Transverse colon (tissue), 4 donors: ENCODE measurements at regions not wholly inside any gene's neighbourhood (a gene's known extent, or its start where the extent isn't known, plus 50 kb on each side); places are given as distances from the start of the nearest gene placed in this dataset.

ENCODE experiments used
- DNase-seq: peaks from one replicate; pipeline ENCODE4 v3.0.0-alpha.2; 2019
- H3K27ac ChIP-seq, 4 donors: fragments of 200-600 bp; sonication (generic); 2 replicates each; pipeline ENCODE4 v1.5.1; 2016 to 2018; ENCODE audit warnings: inconsistent platforms in 4 of 4
- H3K27me3 ChIP-seq: fragments of 200-600 bp; sonication (generic); 2 replicates; pipeline ENCODE4 v1.5.1; 2017; ENCODE audit warnings: inconsistent platforms
- H3K36me3 ChIP-seq, 4 donors: fragments of 200-600 bp; sonication (generic); 2 replicates each; pipeline ENCODE4 v1.5.1; 2017 to 2019; ENCODE audit warnings: inconsistent platforms in 4 of 4
- H3K4me1 ChIP-seq, 4 donors: fragments of 200-600 bp; sonication (generic); 2 replicates each; pipeline ENCODE4 v1.5.1; 2017 to 2020; ENCODE audit warnings: inconsistent platforms in 4 of 4
- H3K4me3 ChIP-seq, 4 donors: fragments of 200-600 bp; sonication (generic); 1 replicate in 1 of 4; 2 replicates in 3 of 4; pipeline versions ENCODE4 v1.5.1 to v1.6.1; 2017 to 2019; ENCODE audit warnings: inconsistent platforms in 4 of 4
- H3K9me3 ChIP-seq, 2 donors: fragments of 200-600 bp; sonication (generic); 2 replicates each; pipeline ENCODE4 v1.5.1; 2017 to 2019; ENCODE audit warnings: inconsistent platforms in 2 of 2
- EP300 ChIP-seq: sonication (generic); formaldehyde crosslinking; IDR thresholded peaks from one replicate; pipeline ENCODE4 v1.6.1; 2017; ENCODE audit warnings: antibody characterized with exemption, low read depth
- POLR2A ChIP-seq: fragments of 450-650 bp; IDR thresholded peaks from one replicate; pipeline ENCODE4 v1.6.1; 2016; ENCODE audit warnings: antibody characterized with exemption, mild to moderate bottlenecking, moderate library complexity
- POLR2AphosphoS5 ChIP-seq, 3 donors: sonication (generic); formaldehyde crosslinking; IDR thresholded peaks; one replicate each; pipeline ENCODE4 v1.6.1; 2016; ENCODE audit warnings: antibody characterized with exemption in 3 of 3
- WGBS, 2 donors: methylation state at CpG; one replicate each; pipeline ENCODE4 v1.1.5; 2018; ENCODE audit warnings: low coverage in 1 of 2; 5-methylcytosine and 5-hydroxymethylcytosine counted together
- in situ Hi-C, 4 donors: fragments of 200-750 bp; cut with MboI; loops; one replicate each; pipeline versions ENCODE4 v1.15.0 to v1.15.1; 2017; ENCODE audit warnings: low sequenced_read_pairs in 3 of 4, low pct_ligation_motif_present in 1 of 4, low pct_unique_long_range_greater_than_20kb in 1 of 4
- intact Hi-C: fragments of 100-400 bp; cut with DNase I; formaldehyde crosslinking; loops from one replicate; pipeline ENCODE4 v1.15.1; 2023; ENCODE audit warnings: low total_unique reads
- TF ChIP-seq, protein P1 (sequence below), 5 experiments: fragments of 200-600 bp in 3 of 5; fragments of 450-650 bp in 2 of 5; sonication (generic) in 3 of 5; IDR thresholded peaks; 1 replicate in 2 of 5; 2 replicates in 3 of 5; pipeline ENCODE4 v1.5.1; 2016 to 2017; ENCODE audit warnings: antibody characterized with exemption in 5 of 5, inconsistent platforms in 3 of 5, mild to moderate bottlenecking in 2 of 5, moderate library complexity in 1 of 5

DNA sequence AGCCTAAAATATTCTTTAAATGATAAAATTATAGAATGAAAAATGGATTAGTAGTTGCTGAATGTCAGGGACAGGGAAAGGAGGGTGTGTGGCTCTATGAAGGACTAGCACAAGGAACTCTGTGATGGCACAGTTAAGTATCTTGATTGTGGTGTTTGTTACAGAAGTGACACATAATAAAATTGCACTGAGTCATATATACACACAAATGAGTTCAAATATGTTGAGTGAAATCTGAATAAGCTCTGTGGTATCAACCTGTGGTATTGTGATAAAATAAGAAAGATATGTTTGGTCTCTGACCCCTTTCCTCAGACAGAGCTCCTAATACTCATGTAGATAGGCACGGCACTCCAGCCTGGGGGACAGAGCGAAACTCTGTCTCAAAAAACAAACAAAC is 181.5 kb upstream of the TRIM24 start:
- H3K4me1 ChIP-seq: no peaks in the 10 kb centered on the region
- TF ChIP-seq, protein P1, sequence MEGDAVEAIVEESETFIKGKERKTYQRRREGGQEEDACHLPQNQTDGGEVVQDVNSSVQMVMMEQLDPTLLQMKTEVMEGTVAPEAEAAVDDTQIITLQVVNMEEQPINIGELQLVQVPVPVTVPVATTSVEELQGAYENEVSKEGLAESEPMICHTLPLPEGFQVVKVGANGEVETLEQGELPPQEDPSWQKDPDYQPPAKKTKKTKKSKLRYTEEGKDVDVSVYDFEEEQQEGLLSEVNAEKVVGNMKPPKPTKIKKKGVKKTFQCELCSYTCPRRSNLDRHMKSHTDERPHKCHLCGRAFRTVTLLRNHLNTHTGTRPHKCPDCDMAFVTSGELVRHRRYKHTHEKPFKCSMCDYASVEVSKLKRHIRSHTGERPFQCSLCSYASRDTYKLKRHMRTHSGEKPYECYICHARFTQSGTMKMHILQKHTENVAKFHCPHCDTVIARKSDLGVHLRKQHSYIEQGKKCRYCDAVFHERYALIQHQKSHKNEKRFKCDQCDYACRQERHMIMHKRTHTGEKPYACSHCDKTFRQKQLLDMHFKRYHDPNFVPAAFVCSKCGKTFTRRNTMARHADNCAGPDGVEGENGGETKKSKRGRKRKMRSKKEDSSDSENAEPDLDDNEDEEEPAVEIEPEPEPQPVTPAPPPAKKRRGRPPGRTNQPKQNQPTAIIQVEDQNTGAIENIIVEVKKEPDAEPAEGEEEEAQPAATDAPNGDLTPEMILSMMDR (IDR thresholded peaks at IDR 0.05): no peak
- TF ChIP-seq POLR2AphosphoS5 (IDR thresholded peaks at IDR 0.05) (no peak), POLR2A (no peak), EP300 (no peak)
- H3K9me3 ChIP-seq: no peaks in the 10 kb centered on the region
- no peak overlapping the region for H3K4me3 ChIP-seq
- intact Hi-C loops (no loop called here), in situ Hi-C loops (no loop called here)
- 61 to 86% methylated on average over 2 of the region's 2 CpGs for WGBS, 2 donors
- no peaks in the 10 kb centered on the region for H3K27me3 ChIP-seq
- no peak for DNase-seq
- H3K36me3 ChIP-seq: no peaks in the 10 kb centered on the region
- H3K27ac ChIP-seq: no peak overlapping the region

DNA sequence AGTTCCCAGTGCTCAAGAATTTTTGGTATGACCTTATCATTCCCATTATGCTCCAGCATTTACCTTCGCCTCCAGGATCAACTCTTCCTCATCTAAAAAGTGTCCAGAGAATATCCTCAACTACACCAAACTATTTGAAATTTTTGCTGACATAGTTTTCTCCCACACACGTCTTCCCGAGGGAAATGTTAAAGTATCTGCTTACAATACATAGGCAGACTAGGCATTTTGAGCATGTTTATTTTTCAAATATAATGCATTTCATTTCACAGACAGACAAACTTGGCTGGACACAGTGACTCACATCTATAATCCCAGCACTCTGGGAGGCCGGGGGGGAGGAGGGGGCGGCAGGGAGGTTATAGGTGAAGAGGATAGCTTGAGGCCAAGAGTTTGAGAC is 177.1 kb upstream of the TRIM24 start:
- intact Hi-C loops (no loop called here), in situ Hi-C loops (no loop called here)
- Histone ChIP-seq H3K9me3 (no peaks in the 10 kb centered on the region), H3K4me1 (no peaks in the 10 kb centered on the region), H3K4me3 (no peak overlapping the region), H3K36me3 (no peaks in the 10 kb centered on the region), H3K27ac (no peak overlapping the region), H3K27me3 (no peaks in the 10 kb centered on the region)
- WGBS, 2 donors: 75 to 77% methylated on average over 3 to 5 of the region's 5 CpGs
- DNase-seq: no peak
- no peak for TF ChIP-seq EP300
- TF ChIP-seq POLR2AphosphoS5 (IDR thresholded peaks at IDR 0.05): no peak
- TF ChIP-seq, protein P1 (IDR thresholded peaks at IDR 0.05): no peak
- TF ChIP-seq POLR2A: no peak

DNA sequence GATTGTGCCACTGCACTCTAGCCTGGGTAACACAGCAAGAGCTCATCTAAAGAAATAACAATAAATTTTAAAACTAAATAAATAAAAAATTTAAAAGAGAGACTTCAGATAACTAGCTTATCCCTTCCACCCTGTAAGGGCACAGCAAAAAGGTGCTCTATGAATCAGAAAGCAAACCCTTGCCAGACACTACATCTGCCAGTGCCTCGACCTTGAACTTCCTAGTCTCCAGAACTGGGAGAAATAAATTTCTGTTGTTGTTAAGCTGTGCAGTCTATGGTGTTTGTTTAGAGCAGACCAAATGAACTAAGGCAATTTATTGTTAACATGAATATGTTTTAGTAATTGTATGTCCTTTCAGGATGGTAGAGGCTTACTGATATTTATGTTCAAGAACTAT is 174.9 kb upstream of the TRIM24 start:
- 60 to 68% methylated on average over 1 of the region's 1 CpG for WGBS, 2 donors
- Histone ChIP-seq H3K27me3 (no peaks in the 10 kb centered on the region), H3K36me3 (no peaks in the 10 kb centered on the region), H3K27ac (no peak overlapping the region), H3K4me1 (no peaks in the 10 kb centered on the region), H3K4me3 (no peak overlapping the region), H3K9me3 (peaks cover 0 to under 1% of the 10 kb centered on the region in 2 donors)
- no peak for DNase-seq
- in situ Hi-C loops (no loop called here), intact Hi-C loops (no loop called here)
- TF ChIP-seq, protein P1 (IDR thresholded peaks at IDR 0.05): no peak
- no peak for TF ChIP-seq POLR2AphosphoS5 (IDR thresholded peaks at IDR 0.05)
- no peak for TF ChIP-seq POLR2A
- no peak for TF ChIP-seq EP300

DNA sequence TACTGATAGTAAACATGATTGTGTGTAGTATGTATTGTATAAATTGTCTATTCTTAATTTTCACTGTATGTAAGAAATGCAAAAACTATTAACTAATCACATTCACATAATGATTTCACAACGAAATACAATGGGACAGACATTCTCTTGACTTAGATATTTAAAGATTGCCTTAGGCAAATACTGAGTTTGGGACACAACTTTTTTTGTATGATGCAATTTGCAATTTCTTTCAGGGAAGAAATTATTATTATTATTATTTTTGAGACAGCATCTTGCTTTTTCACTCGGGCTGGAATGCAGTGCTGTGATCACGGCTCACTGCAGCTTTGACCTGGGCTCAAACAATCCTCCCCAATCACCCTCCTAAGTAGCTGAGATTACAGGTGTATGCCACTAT is 173.2 kb upstream of the TRIM24 start:
- intact Hi-C loops (no loop called here), in situ Hi-C loops (no loop called here)
- H3K4me3 ChIP-seq: no peak overlapping the region
- H3K36me3 ChIP-seq: no peaks in the 10 kb centered on the region
- no peak for DNase-seq
- no peak overlapping the region for H3K27ac ChIP-seq
- no peaks in the 10 kb centered on the region for H3K27me3 ChIP-seq
- 67 to 73% methylated on average over 3 of the region's 3 CpGs for WGBS, 2 donors
- H3K9me3 ChIP-seq: peaks cover 0 to 5% of the 10 kb centered on the region in 2 donors
- TF ChIP-seq POLR2A (no peak), EP300 (no peak), POLR2AphosphoS5 (IDR thresholded peaks at IDR 0.05) (no peak)
- TF ChIP-seq, protein P1 (IDR thresholded peaks at IDR 0.05): no peak
- no peaks in the 10 kb centered on the region for H3K4me1 ChIP-seq
